ENCODE measurements at regions not wholly inside any gene's neighbourhood (a gene's known extent, or its start where the extent isn't known, plus 50 kb on each side); places are given as distances from the start of the nearest gene placed in this dataset.

GRCh38 chr2:51505533-51505932 lies 473.6 kb upstream of the NRXN1 start:
- TF ChIP-seq CTCF (IDR thresholded peaks at IDR 0.05; ENCODE audit: borderline replicate concordance, control extremely low read depth, extremely low read depth, insufficient read depth, missing control alignments) = no peak
- DNase-seq (ENCODE audit: low spot score) = no peak
- in situ Hi-C loops (cut with MboI; ENCODE audit: low sequenced_read_pairs, unreplicated experiment) = no loop called here

- no peak for DNase-seq (ENCODE audit: low spot score)
- in situ Hi-C loops (cut with MboI; ENCODE audit: low sequenced_read_pairs, unreplicated experiment) = no loop called here
- no peak for TF ChIP-seq CTCF (IDR thresholded peaks at IDR 0.05; ENCODE audit: borderline replicate concordance, control extremely low read depth, extremely low read depth, insufficient read depth, missing control alignments)
Observed at GRCh38 chr2:51490576-51491234, 458.8 kb upstream of the NRXN1 start.

- no peak for DNase-seq (ENCODE audit: low spot score)
- no peak for TF ChIP-seq CTCF (IDR thresholded peaks at IDR 0.05; ENCODE audit: borderline replicate concordance, control extremely low read depth, extremely low read depth, insufficient read depth, missing control alignments)
- in situ Hi-C loops (cut with MboI; ENCODE audit: low sequenced_read_pairs, unreplicated experiment) = no loop called here
Observed at GRCh38 chr2:51484605-51485004, 452.7 kb upstream of the NRXN1 start.

- TF ChIP-seq CTCF (IDR thresholded peaks at IDR 0.05; ENCODE audit: borderline replicate concordance, control extremely low read depth, extremely low read depth, insufficient read depth, missing control alignments) = no peak
- in situ Hi-C loops (cut with MboI; ENCODE audit: low sequenced_read_pairs, unreplicated experiment) = no loop called here
- DNase-seq (ENCODE audit: low spot score) = no peak
Observed at GRCh38 chr2:51483720-51484119, 451.8 kb upstream of the NRXN1 start.

GRCh38 chr2:51472783-51473182 lies 440.9 kb upstream of the NRXN1 start:
- TF ChIP-seq CTCF (IDR thresholded peaks at IDR 0.05; ENCODE audit: borderline replicate concordance, control extremely low read depth, extremely low read depth, insufficient read depth, missing control alignments) = no peak
- in situ Hi-C loops (cut with MboI; ENCODE audit: low sequenced_read_pairs, unreplicated experiment) = no loop called here
- no peak for DNase-seq (ENCODE audit: low spot score)

- DNase-seq (ENCODE audit: low spot score) = no peak
- no peak for TF ChIP-seq CTCF (IDR thresholded peaks at IDR 0.05; ENCODE audit: borderline replicate concordance, control extremely low read depth, extremely low read depth, insufficient read depth, missing control alignments)
- in situ Hi-C loops (cut with MboI; ENCODE audit: low sequenced_read_pairs, unreplicated experiment) = no loop called here
Observed at GRCh38 chr2:51472300-51472699, 440.4 kb upstream of the NRXN1 start.
